C4-2B (cell line): ENCODE measurements at regions not wholly inside any gene's neighbourhood (a gene's known extent, or its start where the extent isn't known, plus 50 kb on each side); places are given as distances from the start of the nearest gene placed in this dataset.

Experiments used
- H3K27ac ChIP-seq: fragments of 450-650 bp; 2 replicates; pipeline ENCODE4 v1.5.1; 2017
- CTCF ChIP-seq: fragments of 450-650 bp; conservative IDR thresholded peaks from 2 replicates; pipeline ENCODE4 v1.5.1; 2017; ENCODE audit warnings: mild to moderate bottlenecking
- ZFX ChIP-seq: fragments of 450-650 bp; IDR thresholded peaks from 2 replicates; pipeline ENCODE4 v1.6.1; 2017

- TF ChIP-seq CTCF (no peak), ZFX (no peak)
Observed at GRCh38 chr2:81068144-81068543, 763.6 kb upstream of the LRRTM1 start.

GRCh38 chr2:81061016-81061415, 756.5 kb upstream of the LRRTM1 start:
- TF ChIP-seq CTCF (no peak), ZFX (no peak)
- H3K27ac ChIP-seq, result no peak overlapping the region

More at GRCh38 chr2:81068144-81068543, 763.6 kb upstream of the LRRTM1 start:
- no peak overlapping the region for H3K27ac ChIP-seq

- no peak overlapping the region for H3K27ac ChIP-seq
- TF ChIP-seq ZFX, result no peak
- no peak for TF ChIP-seq CTCF
Observed at GRCh38 chr2:81050580-81051095, 746.1 kb upstream of the LRRTM1 start.

GRCh38 chr2:81043681-81044080, 739.1 kb upstream of the LRRTM1 start:
- TF ChIP-seq ZFX (no peak), CTCF (no peak)
- H3K27ac ChIP-seq, result no peak overlapping the region

GRCh38 chr2:81007104-81007503, 702.6 kb upstream of the LRRTM1 start:
- TF ChIP-seq ZFX (no peak), CTCF (peak; percentile 28; the same call in 1 of the 2 replicates)

GRCh38 chr2:81002906-81003305, 698.4 kb upstream of the LRRTM1 start:
- no peak overlapping the region for H3K27ac ChIP-seq
- TF ChIP-seq ZFX (no peak), CTCF (no peak)

More at GRCh38 chr2:81007104-81007503, 702.6 kb upstream of the LRRTM1 start:
- H3K27ac ChIP-seq, result no peak overlapping the region

GRCh38 chr2:80987466-80987865, 682.9 kb upstream of the LRRTM1 start:
- no peak overlapping the region for H3K27ac ChIP-seq
- TF ChIP-seq CTCF, result no peak
